ENCODE measurements at regions not wholly inside any gene's neighbourhood (a gene's known extent, or its start where the extent isn't known, plus 50 kb on each side); places are given as distances from the start of the nearest gene placed in this dataset.
"Not testable (repeated sequence)": the region's sequence is repeated elsewhere in the genome, so short reads cannot be mapped to it uniquely, and the experiment has no call there.

GRCh38 chr3:30439451-30440053, 166.8 kb upstream of the TGFBR2 start:
- DNase-seq (ENCODE audit: low read depth), result no peak

GRCh38 chr3:30440147-30440604, 166.2 kb upstream of the TGFBR2 start:
- no peak for DNase-seq (ENCODE audit: low read depth)

- DNase-seq (ENCODE audit: low read depth), result no peak
These were observed 165.5 kb upstream of the TGFBR2 start for GRCh38 chr3:30440880-30441279.

- DNase-seq (ENCODE audit: low read depth), result no peak
These were observed 162.4 kb upstream of the TGFBR2 start for GRCh38 chr3:30443756-30444673.

- no peak for DNase-seq (ENCODE audit: low read depth)
These were observed 157.7 kb upstream of the TGFBR2 start for GRCh38 chr3:30448450-30449289.

GRCh38 chr3:30449290-30449632, 157.1 kb upstream of the TGFBR2 start:
- DNase-seq (ENCODE audit: low read depth), result no peak

GRCh38 chr3:30452446-30452845, 154.0 kb upstream of the TGFBR2 start:
- no peak for DNase-seq (ENCODE audit: low read depth)

GRCh38 chr3:30453360-30454039, 152.9 kb upstream of the TGFBR2 start:
- no peak for DNase-seq (ENCODE audit: low read depth)

GRCh38 chr3:30454636-30455035, 151.8 kb upstream of the TGFBR2 start:
- DNase-seq (ENCODE audit: low read depth), result no peak

GRCh38 chr3:30455112-30455511, 151.3 kb upstream of the TGFBR2 start:
- DNase-seq (ENCODE audit: low read depth), result not testable (repeated sequence)

- DNase-seq (ENCODE audit: low read depth), result no peak
These were observed 150.6 kb upstream of the TGFBR2 start for GRCh38 chr3:30455840-30456239.

- no peak for DNase-seq (ENCODE audit: low read depth)
These were observed 150.1 kb upstream of the TGFBR2 start for GRCh38 chr3:30456264-30456663.

- DNase-seq (ENCODE audit: low read depth), result no peak
These were observed 149.3 kb upstream of the TGFBR2 start for GRCh38 chr3:30457081-30457480.

- DNase-seq (ENCODE audit: low read depth), result no peak
These were observed 148.7 kb upstream of the TGFBR2 start for GRCh38 chr3:30457726-30458125.

- DNase-seq (ENCODE audit: low read depth), result no peak
These were observed 147.8 kb upstream of the TGFBR2 start for GRCh38 chr3:30458376-30459171.

- DNase-seq (ENCODE audit: low read depth), result no peak
These were observed 145.1 kb upstream of the TGFBR2 start for GRCh38 chr3:30461311-30461710.

GRCh38 chr3:30462721-30463470, 143.5 kb upstream of the TGFBR2 start:
- DNase-seq (ENCODE audit: low read depth), result no peak

GRCh38 chr3:30464381-30464780, 142.0 kb upstream of the TGFBR2 start:
- DNase-seq (ENCODE audit: low read depth), result no peak

- no peak for DNase-seq (ENCODE audit: low read depth)
These were observed 140.9 kb upstream of the TGFBR2 start for GRCh38 chr3:30465454-30465853.

- no peak for DNase-seq (ENCODE audit: low read depth)
These were observed 138.7 kb upstream of the TGFBR2 start for GRCh38 chr3:30467596-30468238.
